ENCODE measurements at regions not wholly inside any gene's neighbourhood (a gene's known extent, or its start where the extent isn't known, plus 50 kb on each side); places are given as distances from the start of the nearest gene placed in this dataset.

GRCh38 chr2:41698678-41699422, 349.0 kb upstream of the PKDCC start:
- TF ChIP-seq CTCF (IDR thresholded peaks at IDR 0.05) (peak; percentile 57 to 76 (median 70)), POLR2A (IDR thresholded peaks at IDR 0.05) (no peak)
